ENCODE measurements at regions not wholly inside any gene's neighbourhood (a gene's known extent, or its start where the extent isn't known, plus 50 kb on each side); places are given as distances from the start of the nearest gene placed in this dataset.

- Mint-ChIP-seq H3K27me3 (ENCODE audit: unreplicated experiment) (no peaks in the 10 kb centered on the region), H3K9me3 (ENCODE audit: unreplicated experiment) (no peaks in the 10 kb centered on the region)
These were observed 184.6 kb downstream of the ACTL7B start for GRCh38 chr9:108671176-108671575.

GRCh38 chr9:108668938-108669335 is 186.8 kb downstream of the ACTL7B start:
- no peak overlapping the region for H3K4me3 Mint-ChIP-seq (ENCODE audit: unreplicated experiment)
- no peak for DNase-seq (ENCODE audit: extremely low spot score, unreplicated experiment)
- H3K36me3 Mint-ChIP-seq (ENCODE audit: unreplicated experiment), result no peaks in the 10 kb centered on the region
- H3K4me1 Mint-ChIP-seq (ENCODE audit: unreplicated experiment), result peaks cover 39% of the 10 kb centered on the region
- no peak for TF ChIP-seq CTCF (IDR thresholded peaks at IDR 0.05)
- no peak overlapping the region for H3K27ac Mint-ChIP-seq (ENCODE audit: unreplicated experiment)
- H3K27me3 Mint-ChIP-seq (ENCODE audit: unreplicated experiment), result no peaks in the 10 kb centered on the region
- H3K9me3 Mint-ChIP-seq (ENCODE audit: unreplicated experiment), result no peaks in the 10 kb centered on the region

More at GRCh38 chr9:108671176-108671575, 184.6 kb downstream of the ACTL7B start:
- no peak overlapping the region for H3K27ac Mint-ChIP-seq (ENCODE audit: unreplicated experiment)
- peaks cover 32% of the 10 kb centered on the region for H3K4me1 Mint-ChIP-seq (ENCODE audit: unreplicated experiment)
- H3K4me3 Mint-ChIP-seq (ENCODE audit: unreplicated experiment), result no peak overlapping the region
- no peak for DNase-seq (ENCODE audit: extremely low spot score, unreplicated experiment)
- TF ChIP-seq CTCF (IDR thresholded peaks at IDR 0.05), result peak; percentile 63
- H3K36me3 Mint-ChIP-seq (ENCODE audit: unreplicated experiment), result no peaks in the 10 kb centered on the region

- H3K27me3 Mint-ChIP-seq (ENCODE audit: unreplicated experiment), result no peaks in the 10 kb centered on the region
- H3K9me3 Mint-ChIP-seq (ENCODE audit: unreplicated experiment), result no peaks in the 10 kb centered on the region
- H3K4me1 Mint-ChIP-seq (ENCODE audit: unreplicated experiment), result peaks cover 33% of the 10 kb centered on the region
- H3K4me3 Mint-ChIP-seq (ENCODE audit: unreplicated experiment), result no peak overlapping the region
- no peak overlapping the region for H3K27ac Mint-ChIP-seq (ENCODE audit: unreplicated experiment)
- no peak for TF ChIP-seq CTCF (IDR thresholded peaks at IDR 0.05)
- no peaks in the 10 kb centered on the region for H3K36me3 Mint-ChIP-seq (ENCODE audit: unreplicated experiment)
- no peak for DNase-seq (ENCODE audit: extremely low spot score, unreplicated experiment)
These were observed 187.4 kb downstream of the ACTL7B start for GRCh38 chr9:108668191-108668937.

- Mint-ChIP-seq H3K4me1 (ENCODE audit: unreplicated experiment) (peaks cover 18% of the 10 kb centered on the region), H3K9me3 (ENCODE audit: unreplicated experiment) (no peaks in the 10 kb centered on the region), H3K36me3 (ENCODE audit: unreplicated experiment) (peaks cover 2% of the 10 kb centered on the region), H3K27me3 (ENCODE audit: unreplicated experiment) (no peaks in the 10 kb centered on the region), H3K4me3 (ENCODE audit: unreplicated experiment) (no peak overlapping the region), H3K27ac (ENCODE audit: unreplicated experiment) (no peak overlapping the region)
- TF ChIP-seq CTCF (IDR thresholded peaks at IDR 0.05), result no peak
- DNase-seq (ENCODE audit: extremely low spot score, unreplicated experiment), result no peak
These were observed 189.5 kb downstream of the ACTL7B start for GRCh38 chr9:108666240-108666784.

- Mint-ChIP-seq H3K4me1 (ENCODE audit: unreplicated experiment) (peaks cover 14% of the 10 kb centered on the region), H3K36me3 (ENCODE audit: unreplicated experiment) (peaks cover 2% of the 10 kb centered on the region), H3K27me3 (ENCODE audit: unreplicated experiment) (no peaks in the 10 kb centered on the region), H3K27ac (ENCODE audit: unreplicated experiment) (no peak overlapping the region), H3K4me3 (ENCODE audit: unreplicated experiment) (no peak overlapping the region), H3K9me3 (ENCODE audit: unreplicated experiment) (no peaks in the 10 kb centered on the region)
- DNase-seq (ENCODE audit: extremely low spot score, unreplicated experiment), result no peak
- no peak for TF ChIP-seq CTCF (IDR thresholded peaks at IDR 0.05)
These were observed 190.1 kb downstream of the ACTL7B start for GRCh38 chr9:108665521-108666239.

All from osteocyte (in vitro differentiated cells).